ENCODE measurements at regions not wholly inside any gene's neighbourhood (a gene's known extent, or its start where the extent isn't known, plus 50 kb on each side); places are given as distances from the start of the nearest gene placed in this dataset.
"Not testable (repeated sequence)": the region's sequence is repeated elsewhere in the genome, so short reads cannot be mapped to it uniquely, and the experiment has no call there.

GRCh38 chr3:177394231-177395024, 197.1 kb upstream of the TBL1XR1 start:
- not testable (repeated sequence) for DNase-seq (ENCODE audit: low spot score)

- DNase-seq (ENCODE audit: low spot score), result no peak
Measured at GRCh38 chr3:177396733-177397132, 199.5 kb upstream of the TBL1XR1 start.

- DNase-seq (ENCODE audit: low spot score), result no peak
Measured at GRCh38 chr3:177401375-177401774, 204.1 kb upstream of the TBL1XR1 start.

- DNase-seq (ENCODE audit: low spot score), result no peak
Measured at GRCh38 chr3:177402533-177402932, 205.3 kb upstream of the TBL1XR1 start.

- no peak for DNase-seq (ENCODE audit: low spot score)
Measured at GRCh38 chr3:177405191-177405672, 207.9 kb upstream of the TBL1XR1 start.

GRCh38 chr3:177410730-177411129, 213.4 kb upstream of the TBL1XR1 start:
- DNase-seq (ENCODE audit: low spot score), result no peak

GRCh38 chr3:177411201-177411600, 213.9 kb upstream of the TBL1XR1 start:
- DNase-seq (ENCODE audit: low spot score), result no peak

GRCh38 chr3:177412677-177413170, 215.4 kb upstream of the TBL1XR1 start:
- not testable (repeated sequence) for DNase-seq (ENCODE audit: low spot score)

GRCh38 chr3:177414093-177414492, 216.8 kb upstream of the TBL1XR1 start:
- no peak for DNase-seq (ENCODE audit: low spot score)

GRCh38 chr3:177418787-177419186, 221.5 kb upstream of the TBL1XR1 start:
- no peak for DNase-seq (ENCODE audit: low spot score)

GRCh38 chr3:177419904-177420601, 222.8 kb upstream of the TBL1XR1 start:
- DNase-seq (ENCODE audit: low spot score), result no peak

GRCh38 chr3:177420651-177421480, 223.6 kb upstream of the TBL1XR1 start:
- no peak for DNase-seq (ENCODE audit: low spot score)

GRCh38 chr3:177421481-177421785, 224.2 kb upstream of the TBL1XR1 start:
- DNase-seq (ENCODE audit: low spot score), result no peak

- no peak for DNase-seq (ENCODE audit: low spot score)
Measured at GRCh38 chr3:177424521-177424920, 227.2 kb upstream of the TBL1XR1 start.

GRCh38 chr3:177425042-177425441, 227.8 kb upstream of the TBL1XR1 start:
- no peak for DNase-seq (ENCODE audit: low spot score)

GRCh38 chr3:177426106-177426877, 229.0 kb upstream of the TBL1XR1 start:
- no peak for DNase-seq (ENCODE audit: low spot score)

GRCh38 chr3:177426878-177427495, 229.7 kb upstream of the TBL1XR1 start:
- DNase-seq (ENCODE audit: low spot score), result no peak

- DNase-seq (ENCODE audit: low spot score), result no peak
Measured at GRCh38 chr3:177427540-177427939, 230.3 kb upstream of the TBL1XR1 start.

GRCh38 chr3:177429079-177429478, 231.8 kb upstream of the TBL1XR1 start:
- DNase-seq (ENCODE audit: low spot score), result no peak

GRCh38 chr3:177429771-177430170, 232.5 kb upstream of the TBL1XR1 start:
- DNase-seq (ENCODE audit: low spot score), result no peak

- DNase-seq (ENCODE audit: low spot score), result no peak
Measured at GRCh38 chr3:177430653-177431052, 233.4 kb upstream of the TBL1XR1 start.
